ENCODE measurements at regions not wholly inside any gene's neighbourhood (a gene's known extent, or its start where the extent isn't known, plus 50 kb on each side); places are given as distances from the start of the nearest gene placed in this dataset.
"Not testable (repeated sequence)": the region's sequence is repeated elsewhere in the genome, so short reads cannot be mapped to it uniquely, and the experiment has no call there.

GRCh38 chr1:229150518-229150917, 120.4 kb upstream of the RAB4A start:
- no peaks in the 10 kb centered on the region for H3K4me1 ChIP-seq (ENCODE audit: control insufficient read depth in 2 of 2, insufficient read depth in 2 of 2, low read length in 2 of 2)
- H3K36me3 ChIP-seq (ENCODE audit: control insufficient read depth in 2 of 2, insufficient read depth in 2 of 2, low read length in 2 of 2), result no peaks in the 10 kb centered on the region
- H3K27ac ChIP-seq (ENCODE audit: low read depth in 2 of 2, low read length in 2 of 2), result no peak overlapping the region

GRCh38 chr1:229151412-229151811, 119.5 kb upstream of the RAB4A start:
- not testable (repeated sequence) for H3K9ac ChIP-seq (ENCODE audit: low read depth in 1 of 2, low read length in 2 of 2); H3K4me1 ChIP-seq (ENCODE audit: control insufficient read depth in 2 of 2, insufficient read depth in 2 of 2, low read length in 2 of 2); H3K36me3 ChIP-seq (ENCODE audit: control insufficient read depth in 2 of 2, insufficient read depth in 2 of 2, low read length in 2 of 2); H3K27me3 ChIP-seq (ENCODE audit: control insufficient read depth in 2 of 2, insufficient read depth in 2 of 2, low read length in 2 of 2); H3K4me3 ChIP-seq (ENCODE audit: low read length in 2 of 2); H3K9me3 ChIP-seq (ENCODE audit: control insufficient read depth in 2 of 2, low read length in 2 of 2); H3K27ac ChIP-seq (ENCODE audit: low read depth in 2 of 2, low read length in 2 of 2)

More at GRCh38 chr1:229150518-229150917, 120.4 kb upstream of the RAB4A start:
- H3K9me3 ChIP-seq (ENCODE audit: control insufficient read depth in 2 of 2, low read length in 2 of 2), result no peaks in the 10 kb centered on the region
- H3K27me3 ChIP-seq (ENCODE audit: control insufficient read depth in 2 of 2, insufficient read depth in 2 of 2, low read length in 2 of 2), result peaks cover 0 to 7% of the 10 kb centered on the region in 2 donors
- H3K4me3 ChIP-seq (ENCODE audit: low read length in 2 of 2), result no peak overlapping the region
- H3K9ac ChIP-seq (ENCODE audit: low read depth in 1 of 2, low read length in 2 of 2), result no peak overlapping the region

DNA sequence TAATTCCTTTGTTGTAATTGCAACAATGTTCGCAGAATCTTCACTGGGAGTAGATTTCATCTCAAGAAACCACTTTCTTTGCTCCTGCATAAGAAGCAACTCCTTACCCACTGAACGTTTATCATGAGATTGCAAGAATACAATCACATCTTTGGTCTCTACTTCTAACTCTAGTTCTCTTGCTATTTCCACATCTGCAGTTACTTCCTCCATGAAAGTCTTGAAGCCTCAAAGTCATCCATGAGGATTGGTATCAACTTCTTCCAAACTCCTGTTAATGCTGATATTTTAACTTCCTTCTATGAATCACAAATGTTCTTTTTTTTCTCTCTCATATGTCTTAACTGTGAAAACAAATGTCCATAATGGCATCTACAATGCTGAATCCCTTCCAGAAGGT, 118.6 kb upstream of the RAB4A start:
- Histone ChIP-seq H3K4me3 (ENCODE audit: low read length in 2 of 2) (no peak overlapping the region), H3K9me3 (ENCODE audit: control insufficient read depth in 2 of 2, low read length in 2 of 2) (no peaks in the 10 kb centered on the region), H3K27me3 (ENCODE audit: control insufficient read depth in 2 of 2, insufficient read depth in 2 of 2, low read length in 2 of 2) (peaks cover 0 to 7% of the 10 kb centered on the region in 2 donors), H3K27ac (ENCODE audit: low read depth in 2 of 2, low read length in 2 of 2) (no peak overlapping the region), H3K36me3 (ENCODE audit: control insufficient read depth in 2 of 2, insufficient read depth in 2 of 2, low read length in 2 of 2) (no peaks in the 10 kb centered on the region), H3K9ac (ENCODE audit: low read depth in 1 of 2, low read length in 2 of 2) (no peak overlapping the region), H3K4me1 (ENCODE audit: control insufficient read depth in 2 of 2, insufficient read depth in 2 of 2, low read length in 2 of 2) (no peaks in the 10 kb centered on the region)

- Histone ChIP-seq H3K4me3 (ENCODE audit: low read length in 2 of 2) (no peak overlapping the region), H3K9ac (ENCODE audit: low read depth in 1 of 2, low read length in 2 of 2) (no peak overlapping the region), H3K4me1 (ENCODE audit: control insufficient read depth in 2 of 2, insufficient read depth in 2 of 2, low read length in 2 of 2) (peaks cover 2 to 5% of the 10 kb centered on the region in 2 donors), H3K9me3 (ENCODE audit: control insufficient read depth in 2 of 2, low read length in 2 of 2) (no peaks in the 10 kb centered on the region), H3K36me3 (ENCODE audit: control insufficient read depth in 2 of 2, insufficient read depth in 2 of 2, low read length in 2 of 2) (no peaks in the 10 kb centered on the region), H3K27ac (ENCODE audit: low read depth in 2 of 2, low read length in 2 of 2) (no peak overlapping the region), H3K27me3 (ENCODE audit: control insufficient read depth in 2 of 2, insufficient read depth in 2 of 2, low read length in 2 of 2) (no peaks in the 10 kb centered on the region)
These were observed 116.9 kb upstream of the RAB4A start for GRCh38 chr1:229153955-229154548.

DNA sequence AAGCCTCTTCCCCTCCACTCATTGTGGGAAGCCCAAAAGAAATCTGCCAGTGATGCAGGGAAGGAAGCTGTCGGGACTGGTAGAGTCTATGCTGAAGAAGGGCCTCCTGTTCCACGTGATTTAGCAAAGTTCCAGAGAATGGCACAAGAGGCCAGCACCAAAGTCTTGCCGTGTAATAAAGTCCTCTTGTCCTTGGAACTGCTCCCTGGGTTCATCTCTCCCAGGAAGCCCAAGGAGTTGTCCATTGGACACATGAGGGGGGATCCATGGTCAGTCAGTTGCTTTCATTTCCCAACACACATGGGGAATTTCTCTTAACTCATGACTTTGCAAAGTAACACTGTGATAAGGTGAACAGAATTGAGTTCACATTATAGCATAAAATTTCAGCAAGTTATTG, 116.1 kb upstream of the RAB4A start:
- no peak overlapping the region for H3K4me3 ChIP-seq (ENCODE audit: low read length in 2 of 2)
- H3K27me3 ChIP-seq (ENCODE audit: control insufficient read depth in 2 of 2, insufficient read depth in 2 of 2, low read length in 2 of 2), result no peaks in the 10 kb centered on the region
- H3K36me3 ChIP-seq (ENCODE audit: control insufficient read depth in 2 of 2, insufficient read depth in 2 of 2, low read length in 2 of 2), result no peaks in the 10 kb centered on the region
- H3K9me3 ChIP-seq (ENCODE audit: control insufficient read depth in 2 of 2, low read length in 2 of 2), result no peaks in the 10 kb centered on the region
- H3K4me1 ChIP-seq (ENCODE audit: control insufficient read depth in 2 of 2, insufficient read depth in 2 of 2, low read length in 2 of 2), result peaks cover 2 to 5% of the 10 kb centered on the region in 2 donors
- no peak overlapping the region for H3K27ac ChIP-seq (ENCODE audit: low read depth in 2 of 2, low read length in 2 of 2)
- no peak overlapping the region for H3K9ac ChIP-seq (ENCODE audit: low read depth in 1 of 2, low read length in 2 of 2)

DNA sequence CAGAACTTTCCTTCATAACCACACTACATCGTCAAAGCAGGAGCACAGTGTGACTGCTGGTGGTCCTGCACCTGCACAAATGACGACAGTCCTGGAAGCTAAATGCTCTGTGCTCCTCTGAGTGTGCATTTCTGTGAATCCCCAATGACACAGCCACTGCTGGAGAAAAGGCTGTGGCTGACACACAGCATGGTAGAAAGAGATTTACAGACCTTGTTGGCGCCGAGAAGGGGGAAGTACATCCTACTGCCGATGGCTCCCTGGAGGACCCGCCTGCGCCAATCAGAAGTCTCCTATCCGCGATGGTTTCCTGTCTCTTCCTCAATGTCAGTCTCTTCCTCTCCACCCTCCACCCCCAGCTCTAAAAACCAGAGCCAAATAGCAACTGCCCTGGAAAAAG, 115.4 kb upstream of the RAB4A start:
- Histone ChIP-seq H3K4me1 (ENCODE audit: control insufficient read depth in 2 of 2, insufficient read depth in 2 of 2, low read length in 2 of 2) (peaks cover 2 to 5% of the 10 kb centered on the region in 2 donors), H3K27me3 (ENCODE audit: control insufficient read depth in 2 of 2, insufficient read depth in 2 of 2, low read length in 2 of 2) (no peaks in the 10 kb centered on the region), H3K9me3 (ENCODE audit: control insufficient read depth in 2 of 2, low read length in 2 of 2) (no peaks in the 10 kb centered on the region), H3K4me3 (ENCODE audit: low read length in 2 of 2) (no peak overlapping the region), H3K36me3 (ENCODE audit: control insufficient read depth in 2 of 2, insufficient read depth in 2 of 2, low read length in 2 of 2) (no peaks in the 10 kb centered on the region), H3K9ac (ENCODE audit: low read depth in 1 of 2, low read length in 2 of 2) (no peak overlapping the region), H3K27ac (ENCODE audit: low read depth in 2 of 2, low read length in 2 of 2) (no peak overlapping the region)

DNA sequence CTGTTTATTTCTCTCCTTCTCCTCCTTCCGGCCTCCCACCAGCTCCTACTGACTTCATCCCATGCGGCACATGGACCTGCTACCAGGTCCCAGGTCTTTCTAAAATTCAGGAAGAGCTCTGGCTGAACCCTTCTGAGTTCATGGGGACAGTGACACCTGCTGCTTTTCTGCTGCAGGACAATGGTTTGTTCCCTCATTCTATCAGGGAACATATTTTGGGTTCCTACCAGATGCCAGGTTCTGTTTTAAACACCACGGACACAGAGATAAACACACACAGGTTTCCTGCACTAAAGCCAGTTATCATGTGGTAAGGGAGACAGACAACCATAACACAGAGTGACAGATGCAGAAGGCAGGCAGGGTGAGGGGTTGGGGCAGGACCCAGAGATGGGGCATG, 114.0 kb upstream of the RAB4A start:
- H3K4me3 ChIP-seq (ENCODE audit: low read length in 2 of 2), result no peak overlapping the region
- H3K27me3 ChIP-seq (ENCODE audit: control insufficient read depth in 2 of 2, insufficient read depth in 2 of 2, low read length in 2 of 2), result no peaks in the 10 kb centered on the region
- H3K4me1 ChIP-seq (ENCODE audit: control insufficient read depth in 2 of 2, insufficient read depth in 2 of 2, low read length in 2 of 2), result peaks cover 2 to 5% of the 10 kb centered on the region in 2 donors
- H3K27ac ChIP-seq (ENCODE audit: low read depth in 2 of 2, low read length in 2 of 2), result no peak overlapping the region
- H3K36me3 ChIP-seq (ENCODE audit: control insufficient read depth in 2 of 2, insufficient read depth in 2 of 2, low read length in 2 of 2), result no peaks in the 10 kb centered on the region
- no peak overlapping the region for H3K9ac ChIP-seq (ENCODE audit: low read depth in 1 of 2, low read length in 2 of 2)
- no peaks in the 10 kb centered on the region for H3K9me3 ChIP-seq (ENCODE audit: control insufficient read depth in 2 of 2, low read length in 2 of 2)

- Histone ChIP-seq H3K4me3 (ENCODE audit: low read length in 2 of 2) (no peak overlapping the region), H3K9me3 (ENCODE audit: control insufficient read depth in 2 of 2, low read length in 2 of 2) (no peaks in the 10 kb centered on the region), H3K4me1 (ENCODE audit: control insufficient read depth in 2 of 2, insufficient read depth in 2 of 2, low read length in 2 of 2) (peaks cover 2 to 5% of the 10 kb centered on the region in 2 donors), H3K9ac (ENCODE audit: low read depth in 1 of 2, low read length in 2 of 2) (no peak overlapping the region), H3K27me3 (ENCODE audit: control insufficient read depth in 2 of 2, insufficient read depth in 2 of 2, low read length in 2 of 2) (no peaks in the 10 kb centered on the region), H3K36me3 (ENCODE audit: control insufficient read depth in 2 of 2, insufficient read depth in 2 of 2, low read length in 2 of 2) (no peaks in the 10 kb centered on the region), H3K27ac (ENCODE audit: low read depth in 2 of 2, low read length in 2 of 2) (no peak overlapping the region)
These were observed 113.4 kb upstream of the RAB4A start for GRCh38 chr1:229157480-229157879.

GRCh38 chr1:229158341-229158921, 112.5 kb upstream of the RAB4A start:
- no peaks in the 10 kb centered on the region for H3K36me3 ChIP-seq (ENCODE audit: control insufficient read depth in 2 of 2, insufficient read depth in 2 of 2, low read length in 2 of 2)
- H3K4me1 ChIP-seq (ENCODE audit: control insufficient read depth in 2 of 2, insufficient read depth in 2 of 2, low read length in 2 of 2), result peaks cover 2 to 5% of the 10 kb centered on the region in 2 donors
- H3K27me3 ChIP-seq (ENCODE audit: control insufficient read depth in 2 of 2, insufficient read depth in 2 of 2, low read length in 2 of 2), result no peaks in the 10 kb centered on the region
- H3K4me3 ChIP-seq (ENCODE audit: low read length in 2 of 2), result no peak overlapping the region
- no peaks in the 10 kb centered on the region for H3K9me3 ChIP-seq (ENCODE audit: control insufficient read depth in 2 of 2, low read length in 2 of 2)
- H3K9ac ChIP-seq (ENCODE audit: low read depth in 1 of 2, low read length in 2 of 2), result no peak overlapping the region
- peak overlapping the region; percentile 16 to 61 for H3K27ac ChIP-seq (ENCODE audit: low read depth in 2 of 2, low read length in 2 of 2)

GRCh38 chr1:229158927-229159326, 112.0 kb upstream of the RAB4A start:
- no peak overlapping the region for H3K4me3 ChIP-seq (ENCODE audit: low read length in 2 of 2)
- peaks cover 2 to 5% of the 10 kb centered on the region in 2 donors for H3K4me1 ChIP-seq (ENCODE audit: control insufficient read depth in 2 of 2, insufficient read depth in 2 of 2, low read length in 2 of 2)
- no peaks in the 10 kb centered on the region for H3K27me3 ChIP-seq (ENCODE audit: control insufficient read depth in 2 of 2, insufficient read depth in 2 of 2, low read length in 2 of 2)

More at GRCh38 chr1:229158927-229159326, 112.0 kb upstream of the RAB4A start:
- no peak overlapping the region for H3K9ac ChIP-seq (ENCODE audit: low read depth in 1 of 2, low read length in 2 of 2)
- H3K36me3 ChIP-seq (ENCODE audit: control insufficient read depth in 2 of 2, insufficient read depth in 2 of 2, low read length in 2 of 2), result no peaks in the 10 kb centered on the region
- peak overlapping the region; percentile 16 to 61 for H3K27ac ChIP-seq (ENCODE audit: low read depth in 2 of 2, low read length in 2 of 2)
- H3K9me3 ChIP-seq (ENCODE audit: control insufficient read depth in 2 of 2, low read length in 2 of 2), result no peaks in the 10 kb centered on the region
